ENCODE measurements at regions not wholly inside any gene's neighbourhood (a gene's known extent, or its start where the extent isn't known, plus 50 kb on each side); places are given as distances from the start of the nearest gene placed in this dataset.

- H3K9me1 ChIP-seq (ENCODE audit: control insufficient read depth, extremely low read depth, insufficient read depth, low read length): no peaks in the 10 kb centered on the region
- dilution Hi-C loops (cut with MboI; ENCODE audit: extremely low pct_ligation_motif_present, low sequenced_read_pairs): no loop called here
- TF ChIP-seq, protein P1, sequence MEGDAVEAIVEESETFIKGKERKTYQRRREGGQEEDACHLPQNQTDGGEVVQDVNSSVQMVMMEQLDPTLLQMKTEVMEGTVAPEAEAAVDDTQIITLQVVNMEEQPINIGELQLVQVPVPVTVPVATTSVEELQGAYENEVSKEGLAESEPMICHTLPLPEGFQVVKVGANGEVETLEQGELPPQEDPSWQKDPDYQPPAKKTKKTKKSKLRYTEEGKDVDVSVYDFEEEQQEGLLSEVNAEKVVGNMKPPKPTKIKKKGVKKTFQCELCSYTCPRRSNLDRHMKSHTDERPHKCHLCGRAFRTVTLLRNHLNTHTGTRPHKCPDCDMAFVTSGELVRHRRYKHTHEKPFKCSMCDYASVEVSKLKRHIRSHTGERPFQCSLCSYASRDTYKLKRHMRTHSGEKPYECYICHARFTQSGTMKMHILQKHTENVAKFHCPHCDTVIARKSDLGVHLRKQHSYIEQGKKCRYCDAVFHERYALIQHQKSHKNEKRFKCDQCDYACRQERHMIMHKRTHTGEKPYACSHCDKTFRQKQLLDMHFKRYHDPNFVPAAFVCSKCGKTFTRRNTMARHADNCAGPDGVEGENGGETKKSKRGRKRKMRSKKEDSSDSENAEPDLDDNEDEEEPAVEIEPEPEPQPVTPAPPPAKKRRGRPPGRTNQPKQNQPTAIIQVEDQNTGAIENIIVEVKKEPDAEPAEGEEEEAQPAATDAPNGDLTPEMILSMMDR (optimal IDR thresholded peaks at IDR 0.05 in 1 of 3, IDR thresholded peaks at IDR 0.05 in 1 of 3, conservative IDR thresholded peaks at IDR 0.05 in 1 of 3; ENCODE audit: extremely low read depth in 1 of 3, insufficient read depth in 2 of 3, low read length in 3 of 3): no peak
- no peak for TF ChIP-seq EZH2 (IDR thresholded peaks at IDR 0.05; ENCODE audit: low read length)
- no peak overlapping the region for H3K27ac ChIP-seq (ENCODE audit: control insufficient read depth, insufficient read depth, low read length)
- H3K4me1 ChIP-seq (ENCODE audit: control insufficient read depth, extremely low read depth, insufficient read depth, low read length): peaks cover 14% of the 10 kb centered on the region
- no peak for FAIRE-seq
- no peak overlapping the region for H3K9ac ChIP-seq (ENCODE audit: control insufficient read depth, extremely low read depth, insufficient read depth, low read length)
- no peak overlapping the region for H3K4me2 ChIP-seq (ENCODE audit: control insufficient read depth, extremely low read depth, insufficient read depth, low read depth, low read length)
- H3K36me3 ChIP-seq (ENCODE audit: control insufficient read depth in 2 of 2, extremely low read depth in 1 of 2, insufficient read depth in 2 of 2, low read length in 2 of 2): no peaks in the 10 kb centered on the region
- no peak for DNase-seq (ENCODE audit: low read depth, low spot score)
- H3K9me3 ChIP-seq (ENCODE audit: control insufficient read depth, low read depth, low read length): no peaks in the 10 kb centered on the region
- no peak overlapping the region for H3K4me3 ChIP-seq (ENCODE audit: control insufficient read depth in 2 of 3, extremely low read depth in 1 of 3, insufficient read depth in 2 of 3, low read depth in 1 of 3, low read length in 3 of 3)
- H3K27me3 ChIP-seq (ENCODE audit: control insufficient read depth, extremely low read depth, insufficient read depth, low read length): no peaks in the 10 kb centered on the region
- H3K79me2 ChIP-seq (ENCODE audit: control insufficient read depth, insufficient read depth, low read length): no peaks in the 10 kb centered on the region
- no peak overlapping the region for H2AFZ ChIP-seq (ENCODE audit: control insufficient read depth, low read length)
- H4K20me1 ChIP-seq (ENCODE audit: control insufficient read depth, extremely low read depth, insufficient read depth, low read length): no peaks in the 10 kb centered on the region
These were observed 299.1 kb downstream of the PAX3 start for GRCh38 chr2:221999717-222000116.

GRCh38 chr2:221999166-221999565, 299.6 kb downstream of the PAX3 start:
- no peak for DNase-seq (ENCODE audit: low read depth, low spot score)
- dilution Hi-C loops (cut with MboI; ENCODE audit: extremely low pct_ligation_motif_present, low sequenced_read_pairs): no loop called here
- Histone ChIP-seq H3K9ac (ENCODE audit: control insufficient read depth, extremely low read depth, insufficient read depth, low read length) (no peak overlapping the region), H3K4me2 (ENCODE audit: control insufficient read depth, extremely low read depth, insufficient read depth, low read depth, low read length) (no peak overlapping the region), H4K20me1 (ENCODE audit: control insufficient read depth, extremely low read depth, insufficient read depth, low read length) (no peaks in the 10 kb centered on the region), H2AFZ (ENCODE audit: control insufficient read depth, low read length) (no peak overlapping the region), H3K27me3 (ENCODE audit: control insufficient read depth, extremely low read depth, insufficient read depth, low read length) (no peaks in the 10 kb centered on the region), H3K9me1 (ENCODE audit: control insufficient read depth, extremely low read depth, insufficient read depth, low read length) (no peaks in the 10 kb centered on the region), H3K36me3 (ENCODE audit: control insufficient read depth in 2 of 2, extremely low read depth in 1 of 2, insufficient read depth in 2 of 2, low read length in 2 of 2) (no peaks in the 10 kb centered on the region), H3K4me3 (ENCODE audit: control insufficient read depth in 2 of 3, extremely low read depth in 1 of 3, insufficient read depth in 2 of 3, low read depth in 1 of 3, low read length in 3 of 3) (no peak overlapping the region), H3K27ac (ENCODE audit: control insufficient read depth, insufficient read depth, low read length) (no peak overlapping the region), H3K79me2 (ENCODE audit: control insufficient read depth, insufficient read depth, low read length) (no peaks in the 10 kb centered on the region), H3K9me3 (ENCODE audit: control insufficient read depth, low read depth, low read length) (no peaks in the 10 kb centered on the region), H3K4me1 (ENCODE audit: control insufficient read depth, extremely low read depth, insufficient read depth, low read length) (peaks cover 14% of the 10 kb centered on the region)
- no peak for TF ChIP-seq EZH2 (IDR thresholded peaks at IDR 0.05; ENCODE audit: low read length)
- TF ChIP-seq, protein P1 (optimal IDR thresholded peaks at IDR 0.05 in 1 of 3, IDR thresholded peaks at IDR 0.05 in 1 of 3, conservative IDR thresholded peaks at IDR 0.05 in 1 of 3; ENCODE audit: extremely low read depth in 1 of 3, insufficient read depth in 2 of 3, low read length in 3 of 3): no peak
- no peak for FAIRE-seq

All from keratinocyte (primary cell).